Loucy (cell line): ENCODE measurements at regions not wholly inside any gene's neighbourhood (a gene's known extent, or its start where the extent isn't known, plus 50 kb on each side); places are given as distances from the start of the nearest gene placed in this dataset.
A peak's percentile ranks its signal among the peaks of the same experiment; 100 is the strongest.

Source experiments
- H2AFZ ChIP-seq: fragments of 200-600 bp; sonication (generic); 2 replicates; pipeline ENCODE4 v1.6.0; 2016; ENCODE audit warnings: antibody characterized with exemption, mild to moderate bottlenecking, low read length, moderate library complexity
- H3F3A ChIP-seq: fragments of 200-600 bp; 2 replicates; pipeline ENCODE4 v1.6.0; 2016; ENCODE audit warnings: antibody characterized with exemption, low read depth, mild to moderate bottlenecking
- H3K27me3 ChIP-seq: fragments of 200-600 bp; sonication (generic); 2 replicates; pipeline ENCODE4 v1.6.1; 2014; ENCODE audit warnings: low read length, mild to moderate bottlenecking; ENCODE audit not compliant: insufficient read depth, poor library complexity, severe bottlenecking
- H3K36me3 ChIP-seq: fragments of 200-600 bp; sonication (generic); 2 replicates; pipeline ENCODE4 v1.6.1; 2016; ENCODE audit warnings: low read length; ENCODE audit not compliant: insufficient read depth
- H3K4me1 ChIP-seq: fragments of 200-600 bp; sonication (generic); 2 replicates; pipeline ENCODE4 v1.5.1; 2014; ENCODE audit warnings: low read length, mild to moderate bottlenecking; ENCODE audit not compliant: insufficient read depth, poor library complexity, severe bottlenecking
- H3K4me2 ChIP-seq: fragments of 200-600 bp; sonication (generic); 2 replicates; pipeline ENCODE4 v1.6.0; 2014; ENCODE audit warnings: antibody characterized with exemption, low read length, low read depth, mild to moderate bottlenecking; ENCODE audit not compliant: poor library complexity, severe bottlenecking
- H3K4me3 ChIP-seq: fragments of 200-600 bp; sonication (generic); 2 replicates; pipeline ENCODE4 v1.5.1; 2014; ENCODE audit warnings: low read length, mild to moderate bottlenecking, mixed read lengths; ENCODE audit not compliant: poor library complexity, severe bottlenecking
- H3K79me2 ChIP-seq: fragments of 200-600 bp; sonication (generic); 2 replicates; pipeline ENCODE4 v1.6.1; 2014; ENCODE audit warnings: low read length; ENCODE audit not compliant: insufficient read depth
- H3K9ac ChIP-seq: fragments of 200-600 bp; sonication (generic); 2 replicates; pipeline ENCODE4 v1.6.0; 2014; ENCODE audit warnings: mild to moderate bottlenecking, low read depth, low read length, moderate library complexity; ENCODE audit not compliant: poor library complexity, severe bottlenecking
- H3K9me2 ChIP-seq: fragments of 200-600 bp; sonication (generic); replicated peaks from 2 replicates; pipeline ENCODE4 v1.6.1; 2016; ENCODE audit warnings: low read depth, low read length, mixed read lengths
- H3K9me3 ChIP-seq: fragments of 200-600 bp; sonication (generic); 2 replicates; pipeline ENCODE4 v1.6.1; 2014; ENCODE audit warnings: mild to moderate bottlenecking, antibody characterized with exemption, low read length, low read depth; ENCODE audit not compliant: insufficient read depth
- H4K20me1 ChIP-seq: fragments of 200-600 bp; sonication (generic); 2 replicates; pipeline ENCODE4 v1.6.0; 2014; ENCODE audit warnings: antibody characterized with exemption, low read length, mild to moderate bottlenecking; ENCODE audit not compliant: insufficient read depth, poor library complexity, severe bottlenecking
- EZH2phosphoT487 ChIP-seq: fragments of 200-600 bp; IDR thresholded peaks from 2 replicates; pipeline ENCODE4 v1.6.1; 2018; ENCODE audit warnings: antibody characterized with exemption, mild to moderate bottlenecking, moderate library complexity, borderline replicate concordance
- TF ChIP-seq, protein P1 (sequence below): fragments of 200-600 bp; sonication (generic); conservative IDR thresholded peaks from 2 replicates; pipeline ENCODE4 v1.5.1; 2014; ENCODE audit warnings: mild to moderate bottlenecking, antibody characterized with exemption, low read length

DNA sequence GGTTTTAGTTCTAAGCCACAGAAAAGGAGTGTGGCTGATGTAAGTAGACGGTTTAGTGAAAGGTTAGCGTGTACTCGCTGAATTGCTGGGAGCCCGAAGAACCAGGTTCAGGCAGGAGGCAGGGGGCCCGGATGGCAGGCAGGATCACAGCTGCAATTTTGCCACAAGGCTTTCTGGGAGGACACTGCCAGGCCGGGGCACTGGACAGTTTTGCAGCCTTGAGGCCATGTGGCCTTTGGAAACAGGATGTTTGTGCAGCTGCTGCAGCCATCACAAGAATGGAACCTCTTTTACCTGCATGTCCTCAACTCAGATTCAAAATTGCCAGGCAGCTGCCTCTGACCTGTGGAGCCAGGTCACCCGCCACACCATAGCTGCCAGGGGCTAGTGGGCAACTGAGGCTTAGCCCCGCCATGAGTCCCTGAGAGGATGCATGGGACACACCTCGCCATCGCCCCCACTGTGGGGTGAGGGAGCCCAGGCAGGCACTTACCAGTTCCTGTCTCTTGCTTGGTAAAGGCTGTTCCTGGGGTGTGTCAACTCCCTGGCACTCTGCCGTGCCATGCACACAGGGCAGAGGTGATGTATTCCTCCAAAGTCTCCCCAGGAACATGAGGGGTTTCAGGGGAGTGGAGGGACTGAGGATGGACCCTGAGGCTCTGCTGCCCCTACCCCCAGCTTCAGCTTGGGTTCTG, 188.6 kb downstream of the RPS24 start:
- H3K27me3 ChIP-seq = no peaks in the 10 kb centered on the region
- peak overlapping the region; percentile 19 for H3K9ac ChIP-seq
- H3K9me3 ChIP-seq = no peaks in the 10 kb centered on the region
- H3K4me3 ChIP-seq = no peak overlapping the region
- no peaks in the 10 kb centered on the region for H3K36me3 ChIP-seq
- no peaks in the 10 kb centered on the region for H3K9me2 ChIP-seq
- no peaks in the 10 kb centered on the region for H3K79me2 ChIP-seq
- peak overlapping the region; percentile 8 for H3K4me2 ChIP-seq
- no peaks in the 10 kb centered on the region for H4K20me1 ChIP-seq
- H3F3A ChIP-seq = no peaks in the 10 kb centered on the region
- TF ChIP-seq EZH2phosphoT487 = no peak
- TF ChIP-seq, protein P1, sequence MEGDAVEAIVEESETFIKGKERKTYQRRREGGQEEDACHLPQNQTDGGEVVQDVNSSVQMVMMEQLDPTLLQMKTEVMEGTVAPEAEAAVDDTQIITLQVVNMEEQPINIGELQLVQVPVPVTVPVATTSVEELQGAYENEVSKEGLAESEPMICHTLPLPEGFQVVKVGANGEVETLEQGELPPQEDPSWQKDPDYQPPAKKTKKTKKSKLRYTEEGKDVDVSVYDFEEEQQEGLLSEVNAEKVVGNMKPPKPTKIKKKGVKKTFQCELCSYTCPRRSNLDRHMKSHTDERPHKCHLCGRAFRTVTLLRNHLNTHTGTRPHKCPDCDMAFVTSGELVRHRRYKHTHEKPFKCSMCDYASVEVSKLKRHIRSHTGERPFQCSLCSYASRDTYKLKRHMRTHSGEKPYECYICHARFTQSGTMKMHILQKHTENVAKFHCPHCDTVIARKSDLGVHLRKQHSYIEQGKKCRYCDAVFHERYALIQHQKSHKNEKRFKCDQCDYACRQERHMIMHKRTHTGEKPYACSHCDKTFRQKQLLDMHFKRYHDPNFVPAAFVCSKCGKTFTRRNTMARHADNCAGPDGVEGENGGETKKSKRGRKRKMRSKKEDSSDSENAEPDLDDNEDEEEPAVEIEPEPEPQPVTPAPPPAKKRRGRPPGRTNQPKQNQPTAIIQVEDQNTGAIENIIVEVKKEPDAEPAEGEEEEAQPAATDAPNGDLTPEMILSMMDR = no peak
- no peak overlapping the region for H2AFZ ChIP-seq
- H3K4me1 ChIP-seq = peaks cover 43% of the 10 kb centered on the region

DNA sequence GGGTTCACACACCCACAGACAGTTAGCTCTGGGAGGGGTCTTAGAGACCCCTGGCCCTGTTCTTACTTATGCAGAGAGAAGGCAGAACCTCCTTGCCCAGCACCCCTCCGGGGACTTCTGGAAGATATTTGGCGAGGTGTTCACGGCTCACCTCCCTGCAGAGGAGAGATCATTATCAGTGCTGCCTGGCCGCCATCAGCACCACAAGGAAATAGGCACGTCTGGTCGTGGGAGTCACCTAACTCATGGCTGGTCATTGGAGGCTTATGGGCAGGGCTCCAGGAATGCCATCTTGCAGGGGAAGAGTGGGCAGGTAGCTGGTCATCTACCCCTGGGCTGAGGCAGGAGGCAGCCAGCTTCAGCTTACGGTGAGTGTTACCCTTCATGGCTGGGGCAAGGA, 189.4 kb downstream of the RPS24 start:
- no peak for TF ChIP-seq EZH2phosphoT487
- TF ChIP-seq, protein P1 = no peak
- Histone ChIP-seq H3K9me3 (no peaks in the 10 kb centered on the region), H3K9ac (peak overlapping the region; percentile 19), H3K4me2 (peak overlapping the region; percentile 5), H3K9me2 (no peaks in the 10 kb centered on the region), H2AFZ (no peak overlapping the region), H3F3A (no peaks in the 10 kb centered on the region), H4K20me1 (no peaks in the 10 kb centered on the region), H3K4me3 (no peak overlapping the region), H3K36me3 (no peaks in the 10 kb centered on the region), H3K27me3 (no peaks in the 10 kb centered on the region), H3K79me2 (no peaks in the 10 kb centered on the region), H3K4me1 (peaks cover 43% of the 10 kb centered on the region)

DNA sequence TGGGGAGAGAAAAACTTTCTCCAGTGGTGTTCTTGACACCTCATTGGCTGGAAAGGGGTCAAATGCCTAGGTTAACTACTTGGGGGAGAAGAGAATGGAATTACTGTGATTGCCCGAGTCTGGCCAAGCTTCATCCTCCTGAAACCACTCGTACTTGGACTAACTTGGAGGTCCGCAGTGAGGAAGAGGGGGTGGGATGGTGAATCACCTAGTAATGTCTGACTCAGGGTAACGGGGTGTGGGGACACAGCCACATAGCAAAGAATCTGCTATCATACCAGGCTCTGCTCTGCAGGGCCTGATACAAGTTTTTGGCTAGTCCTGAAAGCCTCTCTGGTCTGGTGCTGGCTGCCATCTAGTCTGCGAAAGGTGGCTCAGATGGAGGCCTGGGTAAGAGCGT, 190.9 kb downstream of the RPS24 start:
- H3K4me2 ChIP-seq = no peak overlapping the region
- H2AFZ ChIP-seq = no peak overlapping the region
- H3K9me3 ChIP-seq = no peaks in the 10 kb centered on the region
- no peaks in the 10 kb centered on the region for H3F3A ChIP-seq
- no peaks in the 10 kb centered on the region for H3K9me2 ChIP-seq
- H4K20me1 ChIP-seq = no peaks in the 10 kb centered on the region
- H3K9ac ChIP-seq = no peak overlapping the region
- no peaks in the 10 kb centered on the region for H3K79me2 ChIP-seq
- TF ChIP-seq, protein P1 = no peak
- no peak for TF ChIP-seq EZH2phosphoT487
- no peaks in the 10 kb centered on the region for H3K27me3 ChIP-seq
- H3K36me3 ChIP-seq = no peaks in the 10 kb centered on the region
- H3K4me1 ChIP-seq = peaks cover 49% of the 10 kb centered on the region
- H3K4me3 ChIP-seq = no peak overlapping the region
